Mammary epithelial cell (primary cell): ENCODE measurements at regions not wholly inside any gene's neighbourhood (a gene's known extent, or its start where the extent isn't known, plus 50 kb on each side); places are given as distances from the start of the nearest gene placed in this dataset.

Experiments
- EZH2 ChIP-seq: IDR thresholded peaks from 2 replicates; pipeline ENCODE4 v1.6.1; 2012; ENCODE audit warnings: low read length, inconsistent platforms, borderline replicate concordance
- TF ChIP-seq, protein P1 (sequence below), 2 donors: IDR thresholded peaks in 1 of 2; conservative IDR thresholded peaks in 1 of 2; 2 replicates each; pipeline ENCODE4 v1.5.1; 2011 to 2012; ENCODE audit warnings: inconsistent platforms in 2 of 2, low read length in 2 of 2, mild to moderate bottlenecking in 2 of 2, control low read depth in 1 of 2, low read depth in 1 of 2; ENCODE audit not compliant: insufficient read depth in 1 of 2; ENCODE audit errors: extremely low read depth in 1 of 2

DNA sequence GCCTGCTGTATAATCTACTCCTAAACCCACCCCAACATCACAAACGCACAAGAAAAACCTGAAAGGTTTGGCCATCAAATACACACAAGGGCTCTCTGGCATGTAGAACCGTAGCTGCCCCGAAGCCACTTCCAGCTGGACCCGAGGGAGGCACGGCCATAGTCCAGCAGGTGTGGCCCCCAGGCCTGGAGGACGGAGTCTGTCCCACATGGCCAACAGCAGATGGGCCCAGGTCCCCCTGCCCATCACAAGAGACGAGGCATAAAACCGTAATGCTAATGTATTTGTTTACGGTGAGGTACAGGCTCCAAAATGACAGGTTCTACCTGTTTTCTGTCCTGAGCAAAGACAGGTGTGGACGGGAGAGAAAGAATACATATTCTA lies 234.2 kb downstream of the SYK start:
- TF ChIP-seq EZH2 = no peak
- TF ChIP-seq, protein P1, sequence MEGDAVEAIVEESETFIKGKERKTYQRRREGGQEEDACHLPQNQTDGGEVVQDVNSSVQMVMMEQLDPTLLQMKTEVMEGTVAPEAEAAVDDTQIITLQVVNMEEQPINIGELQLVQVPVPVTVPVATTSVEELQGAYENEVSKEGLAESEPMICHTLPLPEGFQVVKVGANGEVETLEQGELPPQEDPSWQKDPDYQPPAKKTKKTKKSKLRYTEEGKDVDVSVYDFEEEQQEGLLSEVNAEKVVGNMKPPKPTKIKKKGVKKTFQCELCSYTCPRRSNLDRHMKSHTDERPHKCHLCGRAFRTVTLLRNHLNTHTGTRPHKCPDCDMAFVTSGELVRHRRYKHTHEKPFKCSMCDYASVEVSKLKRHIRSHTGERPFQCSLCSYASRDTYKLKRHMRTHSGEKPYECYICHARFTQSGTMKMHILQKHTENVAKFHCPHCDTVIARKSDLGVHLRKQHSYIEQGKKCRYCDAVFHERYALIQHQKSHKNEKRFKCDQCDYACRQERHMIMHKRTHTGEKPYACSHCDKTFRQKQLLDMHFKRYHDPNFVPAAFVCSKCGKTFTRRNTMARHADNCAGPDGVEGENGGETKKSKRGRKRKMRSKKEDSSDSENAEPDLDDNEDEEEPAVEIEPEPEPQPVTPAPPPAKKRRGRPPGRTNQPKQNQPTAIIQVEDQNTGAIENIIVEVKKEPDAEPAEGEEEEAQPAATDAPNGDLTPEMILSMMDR (conservative IDR thresholded peaks at IDR 0.05 in 1 of 2, IDR thresholded peaks at IDR 0.05 in 1 of 2; ENCODE audit: extremely low read depth in 1 of 2, insufficient read depth in 1 of 2, low read depth in 1 of 2, low read length in 2 of 2) = no peak
